Tibial artery (tissue), 4 donors: ENCODE measurements at regions not wholly inside any gene's neighbourhood (a gene's known extent, or its start where the extent isn't known, plus 50 kb on each side); places are given as distances from the start of the nearest gene placed in this dataset.

Source experiments
- DNase-seq, 2 donors: peaks; one replicate each; pipeline ENCODE4 v3.0.0-alpha.2; 2019
- H3K27ac ChIP-seq, 2 donors: fragments of 200-600 bp; sonication (generic) in 1 of 2; 1 replicate in 1 of 2; 2 replicates in 1 of 2; pipeline ENCODE4 v1.5.1; 2018 to 2019; ENCODE audit warnings: mild to moderate bottlenecking in 1 of 2
- H3K27me3 ChIP-seq, 2 donors: fragments of 200-600 bp; sonication (generic) in 1 of 2; one replicate each; pipeline versions ENCODE4 v1.5.1 to v1.6.0; 2016 to 2019
- H3K36me3 ChIP-seq, 3 donors: fragments of 200-600 bp; sonication (generic) in 2 of 3; one replicate each; pipeline ENCODE4 v1.5.1; 2016 to 2019; ENCODE audit warnings: mild to moderate bottlenecking in 2 of 3
- H3K4me1 ChIP-seq, 4 donors: fragments of 200-600 bp; sonication (generic) in 2 of 4; 1 replicate in 3 of 4; 2 replicates in 1 of 4; pipeline ENCODE4 v1.5.1; 2016 to 2019
- H3K4me3 ChIP-seq, 2 donors: fragments of 200-600 bp; sonication (generic) in 1 of 2; 1 replicate in 1 of 2; 2 replicates in 1 of 2; pipeline ENCODE4 v1.5.1; 2018 to 2019; ENCODE audit warnings: mild to moderate bottlenecking in 2 of 2
- H3K9me3 ChIP-seq, 3 donors: fragments of 200-600 bp; sonication (generic) in 1 of 3; one replicate each; pipeline ENCODE4 v1.5.1; 2016 to 2019
- CTCF ChIP-seq, 2 experiments: fragments of 200-600 bp in 1 of 2; fragments of 450-650 bp in 1 of 2; IDR thresholded peaks; one replicate each; pipeline ENCODE4 v1.5.1; 2017 to 2019; ENCODE audit warnings: antibody characterized with exemption in 2 of 2, mild to moderate bottlenecking in 1 of 2, moderate library complexity in 1 of 2
- intact Hi-C: fragments of 100-400 bp; cut with DNase I; formaldehyde crosslinking; loops from one replicate; pipeline ENCODE4 v1.15.0; 2023; ENCODE audit warnings: low total_unique reads

GRCh38 chr9:14400658-14400995 lies 86.7 kb upstream of the NFIB start:
- intact Hi-C loops: loop anchor here (10.0 kb wide), 1 partner anchor 976 kb away; no protein-coding TSS in a partner anchor
- peaks cover 0 to 21% (median 3%) of the 10 kb centered on the region in 4 donors for H3K4me1 ChIP-seq
- no peaks in the 10 kb centered on the region for H3K36me3 ChIP-seq
- H3K27ac ChIP-seq: peak overlapping the region in 1 of 2 donors; percentile 10
- DNase-seq: peak; percentile 46 to 69
- TF ChIP-seq CTCF (IDR thresholded peaks at IDR 0.05): peak; percentile 61
- peak overlapping the region; percentile 3 to 14 for H3K4me3 ChIP-seq
- no peaks in the 10 kb centered on the region for H3K9me3 ChIP-seq
- no peaks in the 10 kb centered on the region for H3K27me3 ChIP-seq

- no peaks in the 10 kb centered on the region for H3K36me3 ChIP-seq
- H3K4me1 ChIP-seq: peaks cover 0 to 15% (median 3%) of the 10 kb centered on the region in 4 donors
- H3K4me3 ChIP-seq: peak overlapping the region; percentile 3 to 14
- intact Hi-C loops: loop anchor here (10.0 kb wide), 1 partner anchor 975 kb away; no protein-coding TSS in a partner anchor
- H3K9me3 ChIP-seq: no peaks in the 10 kb centered on the region
- H3K27ac ChIP-seq: peak overlapping the region in 1 of 2 donors; percentile 10
- DNase-seq: no peak
- no peak for TF ChIP-seq CTCF (IDR thresholded peaks at IDR 0.05)
- no peaks in the 10 kb centered on the region for H3K27me3 ChIP-seq
Observed at GRCh38 chr9:14399756-14400657, 86.1 kb upstream of the NFIB start.

GRCh38 chr9:14398473-14398872 lies 84.5 kb upstream of the NFIB start:
- Histone ChIP-seq H3K4me3 (no peak overlapping the region), H3K27ac (no peak overlapping the region), H3K4me1 (peaks cover 0 to 10% (median 3%) of the 10 kb centered on the region in 4 donors), H3K27me3 (no peaks in the 10 kb centered on the region), H3K36me3 (no peaks in the 10 kb centered on the region), H3K9me3 (no peaks in the 10 kb centered on the region)
- DNase-seq: no peak
- intact Hi-C loops: no loop called here
- TF ChIP-seq CTCF (IDR thresholded peaks at IDR 0.05): no peak

- H3K36me3 ChIP-seq: no peaks in the 10 kb centered on the region
- no peak overlapping the region for H3K27ac ChIP-seq
- no peak for DNase-seq
- H3K4me1 ChIP-seq: peaks cover 0 to 10% (median 3%) of the 10 kb centered on the region in 4 donors
- TF ChIP-seq CTCF (IDR thresholded peaks at IDR 0.05): no peak
- H3K4me3 ChIP-seq: no peak overlapping the region
- peaks cover 0 to 3% (median 2%) of the 10 kb centered on the region in 3 donors for H3K9me3 ChIP-seq
- intact Hi-C loops: no loop called here
- no peaks in the 10 kb centered on the region for H3K27me3 ChIP-seq
Observed at GRCh38 chr9:14396171-14396570, 82.2 kb upstream of the NFIB start.

GRCh38 chr9:14395317-14396082 lies 81.6 kb upstream of the NFIB start:
- DNase-seq: no peak
- intact Hi-C loops: no loop called here
- no peaks in the 10 kb centered on the region for H3K27me3 ChIP-seq
- TF ChIP-seq CTCF (IDR thresholded peaks at IDR 0.05): no peak
- no peak overlapping the region for H3K27ac ChIP-seq
- H3K9me3 ChIP-seq: peaks cover 2 to 4% (median 3%) of the 10 kb centered on the region in 3 donors
- no peaks in the 10 kb centered on the region for H3K36me3 ChIP-seq
- no peak overlapping the region for H3K4me3 ChIP-seq
- peaks cover 0 to 10% (median 2%) of the 10 kb centered on the region in 4 donors for H3K4me1 ChIP-seq
